DMS153 (cell line): ENCODE measurements at regions not wholly inside any gene's neighbourhood (a gene's known extent, or its start where the extent isn't known, plus 50 kb on each side); places are given as distances from the start of the nearest gene placed in this dataset.

Source experiments
- DNase-seq: peaks from one replicate; lab custom pipeline; 2025; lab: John Stamatoyannopoulos, UW

- DNase-seq = no peak
Observed at GRCh38 chr7:118079369-118079768, 104.6 kb upstream of the LSM8 start.

- DNase-seq = no peak
Observed at GRCh38 chr7:118080947-118081346, 103.0 kb upstream of the LSM8 start.

- no peak for DNase-seq
Observed at GRCh38 chr7:118082506-118082905, 101.5 kb upstream of the LSM8 start.

GRCh38 chr7:118085000-118085399, 99.0 kb upstream of the LSM8 start:
- DNase-seq = no peak

GRCh38 chr7:118087126-118087525, 96.8 kb upstream of the LSM8 start:
- no peak for DNase-seq

GRCh38 chr7:118094044-118094443, 89.9 kb upstream of the LSM8 start:
- DNase-seq = no peak

GRCh38 chr7:118104812-118105441, 79.0 kb upstream of the LSM8 start:
- peak; percentile 8 for DNase-seq

- DNase-seq = peak; percentile 81
Observed at GRCh38 chr7:118109607-118110006, 74.4 kb upstream of the LSM8 start.

- DNase-seq = no peak
Observed at GRCh38 chr7:118110178-118110925, 73.6 kb upstream of the LSM8 start.

- no peak for DNase-seq
Observed at GRCh38 chr7:118111347-118111746, 72.6 kb upstream of the LSM8 start.

GRCh38 chr7:118114175-118114574, 69.8 kb upstream of the LSM8 start:
- no peak for DNase-seq

GRCh38 chr7:118129041-118129795, 54.7 kb upstream of the LSM8 start:
- no peak for DNase-seq

GRCh38 chr7:118132764-118133163, 51.2 kb upstream of the LSM8 start:
- no peak for DNase-seq
